GM12875 (cell line): ENCODE measurements at regions not wholly inside any gene's neighbourhood (a gene's known extent, or its start where the extent isn't known, plus 50 kb on each side); places are given as distances from the start of the nearest gene placed in this dataset.
"Not testable (repeated sequence)": the region's sequence is repeated elsewhere in the genome, so short reads cannot be mapped to it uniquely, and the experiment has no call there.

ENCODE experiments used
- H3K4me3 ChIP-seq: one replicate; pipeline ENCODE4 v1.5.1; 2011; ENCODE audit warnings: low read depth, low read length, control low read depth
- TF ChIP-seq, protein P1 (sequence below): IDR thresholded peaks from 2 replicates; pipeline ENCODE4 v1.5.1; 2011; ENCODE audit warnings: low read depth, mild to moderate bottlenecking, control low read depth, inconsistent platforms, low read length, moderate library complexity, borderline replicate concordance; ENCODE audit not compliant: insufficient read depth

DNA sequence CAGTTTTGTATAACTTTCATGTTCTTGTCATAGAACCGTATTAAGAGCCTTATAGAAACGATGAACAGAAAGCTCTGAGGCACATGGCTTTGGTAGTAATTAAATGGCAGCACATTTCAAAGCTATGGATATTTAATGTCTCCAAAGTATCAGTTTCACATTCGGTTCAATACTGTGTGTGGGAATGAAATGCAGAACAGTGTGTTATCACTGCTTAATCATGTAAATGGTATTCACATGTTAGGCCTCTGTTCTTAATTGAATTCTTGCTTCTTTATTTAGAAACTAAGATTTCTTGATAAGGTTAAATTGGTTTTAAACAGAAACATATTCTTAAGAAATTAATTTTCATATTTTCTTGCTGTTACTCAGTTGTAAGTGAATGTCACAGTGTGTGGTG lies 701.0 kb upstream of the PITX2 start:
- TF ChIP-seq, protein P1, sequence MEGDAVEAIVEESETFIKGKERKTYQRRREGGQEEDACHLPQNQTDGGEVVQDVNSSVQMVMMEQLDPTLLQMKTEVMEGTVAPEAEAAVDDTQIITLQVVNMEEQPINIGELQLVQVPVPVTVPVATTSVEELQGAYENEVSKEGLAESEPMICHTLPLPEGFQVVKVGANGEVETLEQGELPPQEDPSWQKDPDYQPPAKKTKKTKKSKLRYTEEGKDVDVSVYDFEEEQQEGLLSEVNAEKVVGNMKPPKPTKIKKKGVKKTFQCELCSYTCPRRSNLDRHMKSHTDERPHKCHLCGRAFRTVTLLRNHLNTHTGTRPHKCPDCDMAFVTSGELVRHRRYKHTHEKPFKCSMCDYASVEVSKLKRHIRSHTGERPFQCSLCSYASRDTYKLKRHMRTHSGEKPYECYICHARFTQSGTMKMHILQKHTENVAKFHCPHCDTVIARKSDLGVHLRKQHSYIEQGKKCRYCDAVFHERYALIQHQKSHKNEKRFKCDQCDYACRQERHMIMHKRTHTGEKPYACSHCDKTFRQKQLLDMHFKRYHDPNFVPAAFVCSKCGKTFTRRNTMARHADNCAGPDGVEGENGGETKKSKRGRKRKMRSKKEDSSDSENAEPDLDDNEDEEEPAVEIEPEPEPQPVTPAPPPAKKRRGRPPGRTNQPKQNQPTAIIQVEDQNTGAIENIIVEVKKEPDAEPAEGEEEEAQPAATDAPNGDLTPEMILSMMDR, result no peak
- H3K4me3 ChIP-seq, result no peak overlapping the region

DNA sequence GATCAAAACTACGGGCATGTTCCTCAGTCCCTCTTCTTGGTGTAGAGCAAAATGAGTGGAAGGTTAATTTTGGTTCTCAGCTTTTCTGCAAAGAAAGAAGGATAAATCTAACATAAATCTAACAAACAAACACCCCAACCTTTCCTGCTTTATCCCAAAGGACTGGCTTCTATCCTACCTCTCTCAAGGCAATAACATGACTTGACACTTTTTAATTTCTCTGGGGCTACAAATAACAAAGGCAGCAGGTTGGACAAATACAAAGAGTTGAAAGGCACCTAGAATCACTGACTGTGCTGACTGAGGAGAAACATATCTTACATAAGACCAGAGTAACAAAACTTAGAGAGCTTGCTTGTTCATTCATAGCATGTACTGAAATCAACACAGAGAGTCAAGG lies 703.6 kb upstream of the PITX2 start:
- TF ChIP-seq, protein P1, result no peak
- no peak overlapping the region for H3K4me3 ChIP-seq

DNA sequence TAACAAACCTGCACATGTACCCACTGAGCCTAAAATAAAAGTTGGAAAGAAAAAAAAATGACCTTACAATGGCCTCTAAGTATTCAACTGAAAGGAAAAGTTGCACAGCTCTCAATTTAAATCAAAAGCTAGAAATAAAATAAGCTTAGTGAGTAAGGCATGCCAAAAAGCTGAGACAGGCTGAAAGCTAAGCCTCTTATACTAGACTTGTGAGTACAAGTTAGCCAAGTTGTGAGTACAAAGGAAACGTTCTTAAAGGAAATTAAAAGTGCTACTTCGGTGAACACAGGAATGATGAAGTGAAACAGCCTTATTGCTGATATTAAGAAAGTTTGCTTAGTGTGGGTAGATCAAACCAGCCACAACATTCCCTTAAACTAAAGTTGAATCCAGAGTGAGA lies 707.9 kb upstream of the PITX2 start:
- TF ChIP-seq, protein P1, result no peak
- no peak overlapping the region for H3K4me3 ChIP-seq

DNA sequence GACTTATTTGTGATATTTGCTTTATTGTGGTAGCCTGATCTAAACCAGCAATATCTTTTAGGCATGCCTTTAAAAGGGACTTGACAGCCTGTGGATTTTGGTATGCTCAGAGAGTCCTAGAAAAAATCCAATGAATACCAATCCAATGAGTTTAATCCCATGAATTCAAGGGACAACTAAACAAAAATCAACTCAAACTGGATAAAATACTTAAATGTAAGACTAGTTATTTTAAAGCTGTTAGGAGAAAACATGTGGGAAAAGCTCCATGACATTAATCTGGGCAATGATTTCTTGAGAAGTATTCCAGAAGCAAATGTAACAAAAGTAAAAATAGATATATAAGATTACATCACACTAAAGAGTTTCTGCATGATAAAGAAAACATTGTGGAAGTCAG lies 711.5 kb upstream of the PITX2 start:
- TF ChIP-seq, protein P1, result no peak
- no peak overlapping the region for H3K4me3 ChIP-seq

DNA sequence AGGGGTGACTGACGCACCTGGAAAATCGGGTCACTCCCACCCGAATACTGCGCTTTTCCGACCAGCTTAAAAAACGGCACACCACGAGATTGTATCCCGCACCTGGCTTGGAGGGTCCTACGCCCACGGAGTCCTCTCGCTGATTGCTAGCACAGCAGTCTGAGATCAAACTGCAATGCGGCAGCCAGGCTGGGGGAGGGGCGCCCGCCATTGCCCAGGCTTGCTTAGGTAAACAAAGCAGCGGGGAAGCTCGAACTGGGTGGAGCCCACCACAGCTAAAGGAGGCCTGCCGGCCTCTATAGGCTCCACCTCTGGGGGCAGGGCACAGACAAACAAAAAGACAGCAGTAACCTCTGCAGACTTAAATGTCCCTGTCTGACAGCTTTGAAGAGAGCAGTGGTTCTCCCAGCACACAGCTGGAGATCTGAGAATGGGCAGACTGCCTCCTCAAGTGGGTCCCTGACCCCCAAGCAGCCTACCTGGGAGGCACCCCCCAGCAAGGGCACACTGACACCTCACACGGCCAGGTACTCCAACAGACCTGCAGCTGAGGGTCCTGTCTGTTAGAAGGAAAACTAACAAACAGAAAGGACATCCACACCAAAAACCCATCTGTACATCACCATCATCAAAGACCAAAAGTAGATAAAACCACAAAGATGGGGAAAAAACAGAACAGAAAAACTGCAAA lies 714.5 kb upstream of the PITX2 start:
- not testable (repeated sequence) for H3K4me3 ChIP-seq

DNA sequence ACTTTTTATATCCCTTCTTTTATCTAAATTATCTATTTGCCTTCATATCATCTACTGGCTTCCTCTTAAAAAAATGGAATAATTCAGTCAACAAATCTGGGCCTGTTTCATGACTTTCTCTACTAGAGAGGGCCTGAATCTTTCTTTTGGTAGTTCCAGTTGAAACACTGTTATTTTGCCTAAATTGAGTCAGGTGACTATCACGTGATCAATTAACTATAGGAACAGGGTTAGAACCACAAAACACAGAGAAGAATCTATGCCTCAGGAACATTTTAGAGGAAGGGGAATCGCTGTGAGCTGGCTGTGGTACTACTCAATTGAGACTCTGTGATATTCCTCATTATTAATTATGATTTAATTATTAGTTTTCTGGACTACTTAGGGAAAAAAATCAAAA lies 736.7 kb upstream of the PITX2 start:
- TF ChIP-seq, protein P1, result no peak
- no peak overlapping the region for H3K4me3 ChIP-seq

DNA sequence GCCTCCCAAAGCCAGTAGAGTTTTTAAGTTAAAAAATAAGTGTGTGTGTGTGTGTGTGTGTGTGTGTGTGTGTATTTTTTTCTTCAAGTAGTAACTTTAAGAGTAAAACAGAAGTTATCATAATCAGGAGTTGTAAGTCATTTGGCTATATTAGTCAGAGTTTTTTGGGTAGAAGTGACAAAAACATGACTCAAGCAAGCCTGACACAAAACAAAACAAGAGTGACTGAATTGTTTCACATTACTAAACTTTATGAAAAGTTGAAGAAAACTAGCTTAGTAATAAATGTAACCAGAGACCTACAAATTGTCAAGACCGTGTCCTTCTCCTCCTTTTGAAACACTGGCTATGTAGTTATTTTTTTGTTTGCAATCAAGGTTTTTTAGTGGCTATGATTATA lies 738.0 kb upstream of the PITX2 start:
- no peak overlapping the region for H3K4me3 ChIP-seq
- TF ChIP-seq, protein P1, result no peak
